ENCODE measurements at regions not wholly inside any gene's neighbourhood (a gene's known extent, or its start where the extent isn't known, plus 50 kb on each side); places are given as distances from the start of the nearest gene placed in this dataset.

DNA sequence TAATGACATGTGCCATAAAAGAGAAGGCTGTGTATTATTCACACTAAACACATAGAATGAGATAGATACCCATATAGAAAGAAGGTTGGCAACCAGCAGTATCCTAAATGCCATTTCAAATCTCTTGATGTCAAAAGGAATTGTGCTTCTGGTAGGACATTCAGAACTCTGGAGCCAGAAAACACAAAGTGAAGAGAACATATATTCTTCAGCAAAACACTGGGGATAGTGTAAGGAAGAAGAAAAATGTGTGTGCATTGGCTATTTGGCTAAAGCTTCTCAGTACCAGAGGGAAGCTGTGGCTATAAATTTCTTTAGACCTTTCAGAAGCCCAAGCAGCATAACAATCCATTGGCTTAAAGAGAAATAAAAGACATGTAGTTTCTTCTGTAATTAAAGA is 551.6 kb upstream of the C9orf72 start:
- Histone ChIP-seq H2BK5ac (ENCODE audit: insufficient read length, low read length) (no peak overlapping the region), H3K23me2 (ENCODE audit: insufficient read length, low read depth, low read length, poor library complexity, severe bottlenecking) (no peaks in the 10 kb centered on the region), H3K9ac (ENCODE audit: extremely low read depth, insufficient read length, low read length) (no peak overlapping the region), H3K4me2 (ENCODE audit: insufficient read depth, insufficient read length, low read length) (no peak overlapping the region), H3K27ac (ENCODE audit: insufficient read length, low read depth, low read length) (no peak overlapping the region), H2AFZ (ENCODE audit: low read length) (no peak overlapping the region), H2BK120ac (ENCODE audit: low read depth, low read length, poor library complexity, severe bottlenecking) (no peak overlapping the region), H3K23ac (ENCODE audit: insufficient read length, low read depth, low read length) (no peak overlapping the region), H2BK12ac (ENCODE audit: insufficient read length, low read depth, low read length) (no peak overlapping the region), H3K14ac (ENCODE audit: insufficient read depth, low read length) (no peak overlapping the region), H4K20me1 (ENCODE audit: control insufficient read depth, insufficient read depth, insufficient read length) (no peaks in the 10 kb centered on the region), H3K4me1 (ENCODE audit: insufficient read depth, low read length) (no peaks in the 10 kb centered on the region), H3K18ac (ENCODE audit: insufficient read length, low read depth, low read length) (no peak overlapping the region), H3T11ph (ENCODE audit: low read length) (no peak overlapping the region), H2AK5ac (ENCODE audit: insufficient read length, low read length) (no peak overlapping the region), H3K79me1 (ENCODE audit: insufficient read depth, low read depth, low read length, poor library complexity, severe bottlenecking) (no peaks in the 10 kb centered on the region), H4K91ac (ENCODE audit: insufficient read length, low read depth, low read length) (no peak overlapping the region), H4K8ac (replicated peaks; ENCODE audit: insufficient read length, low read depth, low read length) (no peak overlapping the region), H2BK20ac (ENCODE audit: low read depth, low read length, poor library complexity, severe bottlenecking) (no peak overlapping the region), H3K56ac (ENCODE audit: insufficient read length, low read depth, low read length) (no peak overlapping the region), H2BK15ac (ENCODE audit: low read depth, low read length) (no peak overlapping the region), H3K9me3 (ENCODE audit: control insufficient read depth, low read depth, low read length) (no peaks in the 10 kb centered on the region), H3K4ac (ENCODE audit: low read depth, low read length) (no peak overlapping the region), H3K79me2 (ENCODE audit: insufficient read depth, low read length) (no peaks in the 10 kb centered on the region), H4K5ac (ENCODE audit: insufficient read length, low read depth, low read length) (no peak overlapping the region), H3K27me3 (ENCODE audit: insufficient read depth, low read length) (no peaks in the 10 kb centered on the region)
- Mint-ChIP-seq H3K27ac (no peak overlapping the region), H3K27me3 (ENCODE audit: low read depth) (no peaks in the 10 kb centered on the region; the same call in 1 of the 2 replicates), H3K4me1 (peaks cover 4 to 11% of the 10 kb centered on the region in 2 experiments; a peak in 2 of 4 replicates), H3K9me3 (no peaks in the 10 kb centered on the region), H3K36me3 (ENCODE audit: insufficient read depth in 1 of 3, low read depth in 3 of 3) (no peaks in the 10 kb centered on the region), H3K4me3 (no peak overlapping the region)
- no peak for DNase-seq
- TF ChIP-seq, protein P1, sequence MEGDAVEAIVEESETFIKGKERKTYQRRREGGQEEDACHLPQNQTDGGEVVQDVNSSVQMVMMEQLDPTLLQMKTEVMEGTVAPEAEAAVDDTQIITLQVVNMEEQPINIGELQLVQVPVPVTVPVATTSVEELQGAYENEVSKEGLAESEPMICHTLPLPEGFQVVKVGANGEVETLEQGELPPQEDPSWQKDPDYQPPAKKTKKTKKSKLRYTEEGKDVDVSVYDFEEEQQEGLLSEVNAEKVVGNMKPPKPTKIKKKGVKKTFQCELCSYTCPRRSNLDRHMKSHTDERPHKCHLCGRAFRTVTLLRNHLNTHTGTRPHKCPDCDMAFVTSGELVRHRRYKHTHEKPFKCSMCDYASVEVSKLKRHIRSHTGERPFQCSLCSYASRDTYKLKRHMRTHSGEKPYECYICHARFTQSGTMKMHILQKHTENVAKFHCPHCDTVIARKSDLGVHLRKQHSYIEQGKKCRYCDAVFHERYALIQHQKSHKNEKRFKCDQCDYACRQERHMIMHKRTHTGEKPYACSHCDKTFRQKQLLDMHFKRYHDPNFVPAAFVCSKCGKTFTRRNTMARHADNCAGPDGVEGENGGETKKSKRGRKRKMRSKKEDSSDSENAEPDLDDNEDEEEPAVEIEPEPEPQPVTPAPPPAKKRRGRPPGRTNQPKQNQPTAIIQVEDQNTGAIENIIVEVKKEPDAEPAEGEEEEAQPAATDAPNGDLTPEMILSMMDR (conservative IDR thresholded peaks at IDR 0.05): no peak

Data from H9 (cell line).